Mucosa of rectum (tissue), 2 donors: ENCODE measurements at regions not wholly inside any gene's neighbourhood (a gene's known extent, or its start where the extent isn't known, plus 50 kb on each side); places are given as distances from the start of the nearest gene placed in this dataset.

Experiments
- H3K27ac ChIP-seq, 2 donors: one replicate each; pipeline ENCODE4 v1.7.0; 2013; ENCODE audit warnings: inconsistent platforms in 2 of 2, low read depth in 2 of 2, low read length in 2 of 2
- H3K27me3 ChIP-seq, 2 donors: one replicate each; pipeline ENCODE4 v1.7.0; 2013; ENCODE audit warnings: low read length in 2 of 2; ENCODE audit not compliant: control insufficient read depth in 2 of 2, insufficient read depth in 2 of 2
- H3K36me3 ChIP-seq, 2 donors: one replicate each; pipeline ENCODE4 v1.7.0; 2013; ENCODE audit warnings: low read length in 2 of 2; ENCODE audit not compliant: control insufficient read depth in 2 of 2, insufficient read depth in 2 of 2
- H3K4me1 ChIP-seq, 2 donors: one replicate each; pipeline ENCODE4 v1.7.0; 2013; ENCODE audit warnings: low read length in 2 of 2, mild to moderate bottlenecking in 1 of 2; ENCODE audit not compliant: control insufficient read depth in 2 of 2, insufficient read depth in 2 of 2
- H3K4me3 ChIP-seq, 2 donors: one replicate each; pipeline ENCODE4 v1.7.0; 2013; ENCODE audit warnings: low read length in 2 of 2
- H3K9ac ChIP-seq, 2 donors: one replicate each; pipeline ENCODE4 v1.7.0; 2013; ENCODE audit warnings: low read length in 2 of 2, low read depth in 1 of 2, mild to moderate bottlenecking in 1 of 2
- H3K9me3 ChIP-seq, 2 donors: one replicate each; pipeline ENCODE4 v1.7.0; 2013; ENCODE audit warnings: low read length in 2 of 2; ENCODE audit not compliant: control insufficient read depth in 2 of 2
- donor health status: healthy.
- donor health status: Normal muscosa, but diverticular disease.

DNA sequence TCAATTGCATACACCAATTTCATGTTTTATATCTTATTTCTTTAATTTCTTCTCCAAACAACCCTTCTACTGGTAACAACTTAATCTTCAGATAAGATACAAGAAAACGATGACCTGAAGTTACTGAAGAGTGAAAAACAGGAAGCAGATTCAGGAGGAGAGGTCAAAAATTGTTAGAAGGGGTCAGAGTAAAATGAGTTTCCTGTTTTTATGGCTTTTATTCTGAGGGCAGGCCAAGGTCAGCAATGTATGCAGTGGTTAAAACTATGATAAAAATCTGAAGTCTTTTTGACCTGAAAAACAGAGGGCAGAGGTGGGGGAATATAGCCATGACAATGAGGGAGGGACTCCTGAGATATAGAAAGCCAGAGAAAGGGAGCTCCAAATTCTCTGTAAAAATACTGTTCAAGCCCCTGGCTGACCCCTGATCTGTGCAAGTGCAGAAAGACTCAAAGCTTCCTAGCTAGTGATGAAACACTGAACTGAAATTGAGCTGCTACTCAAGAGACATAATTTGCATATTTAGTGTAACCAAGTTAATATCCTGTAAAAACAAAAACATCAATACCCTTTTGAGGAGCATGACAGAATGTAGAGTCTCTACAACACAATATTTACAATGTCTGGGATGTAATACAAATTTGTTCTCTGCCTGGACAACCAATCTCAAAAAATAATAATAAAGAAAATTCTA, 514.3 kb upstream of the SEL1L start:
- Histone ChIP-seq H3K4me3 (no peak overlapping the region), H3K9ac (no peak overlapping the region), H3K27me3 (no peaks in the 10 kb centered on the region), H3K36me3 (no peaks in the 10 kb centered on the region), H3K27ac (no peak overlapping the region), H3K9me3 (no peaks in the 10 kb centered on the region), H3K4me1 (no peaks in the 10 kb centered on the region)

DNA sequence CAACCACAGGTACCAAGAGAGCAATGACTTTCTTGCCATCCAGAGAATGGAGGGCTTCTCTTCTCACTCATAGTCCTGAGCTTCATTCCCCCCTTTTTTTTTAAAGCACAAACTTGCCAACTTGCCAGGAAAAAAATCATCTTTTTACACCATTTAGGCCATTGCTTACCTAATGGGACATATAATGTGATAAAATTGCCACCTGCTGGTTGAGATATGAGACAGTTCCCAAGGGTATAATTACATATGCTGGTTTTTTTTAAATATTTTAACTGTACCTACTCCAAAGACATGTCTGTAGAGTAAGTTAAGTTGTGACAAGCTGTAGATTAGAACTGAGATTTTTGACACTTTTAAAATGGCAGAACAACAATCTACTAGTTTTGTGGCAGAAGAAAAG, 519.1 kb upstream of the SEL1L start:
- Histone ChIP-seq H3K27ac (no peak overlapping the region), H3K4me1 (no peaks in the 10 kb centered on the region), H3K9me3 (no peaks in the 10 kb centered on the region), H3K9ac (no peak overlapping the region), H3K4me3 (no peak overlapping the region), H3K27me3 (no peaks in the 10 kb centered on the region), H3K36me3 (no peaks in the 10 kb centered on the region)

DNA sequence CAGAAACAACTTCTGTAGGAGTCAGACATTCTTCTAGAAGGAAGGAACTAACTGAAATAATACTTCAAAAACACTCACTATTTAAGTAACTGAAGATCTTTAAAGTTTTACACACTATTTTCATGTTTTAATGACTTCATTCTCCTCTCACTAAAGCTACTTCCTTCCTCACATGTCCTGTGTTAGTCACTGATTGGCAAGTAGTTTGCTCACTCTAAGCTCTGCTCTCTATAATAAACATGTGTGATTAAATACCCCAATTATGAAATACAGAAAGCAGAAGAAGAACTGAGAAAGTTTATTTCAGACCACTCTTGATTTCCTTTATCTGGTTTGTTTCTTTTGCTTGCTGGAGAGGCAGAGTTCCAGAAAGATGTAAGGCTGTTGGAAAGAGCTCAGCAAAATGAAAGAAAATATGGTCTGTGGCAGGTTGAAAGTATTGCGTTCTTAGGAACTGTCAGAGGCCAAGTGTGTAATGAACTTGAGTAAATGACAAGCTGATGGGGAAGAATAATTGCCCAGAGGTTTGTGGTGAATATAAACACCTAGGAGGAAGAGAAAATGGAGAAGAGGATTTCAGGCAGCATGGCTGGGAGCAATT, 522.0 kb upstream of the SEL1L start:
- Histone ChIP-seq H3K4me1 (no peaks in the 10 kb centered on the region), H3K9ac (no peak overlapping the region), H3K9me3 (no peaks in the 10 kb centered on the region), H3K27me3 (no peaks in the 10 kb centered on the region), H3K36me3 (no peaks in the 10 kb centered on the region), H3K27ac (no peak overlapping the region), H3K4me3 (no peak overlapping the region)

DNA sequence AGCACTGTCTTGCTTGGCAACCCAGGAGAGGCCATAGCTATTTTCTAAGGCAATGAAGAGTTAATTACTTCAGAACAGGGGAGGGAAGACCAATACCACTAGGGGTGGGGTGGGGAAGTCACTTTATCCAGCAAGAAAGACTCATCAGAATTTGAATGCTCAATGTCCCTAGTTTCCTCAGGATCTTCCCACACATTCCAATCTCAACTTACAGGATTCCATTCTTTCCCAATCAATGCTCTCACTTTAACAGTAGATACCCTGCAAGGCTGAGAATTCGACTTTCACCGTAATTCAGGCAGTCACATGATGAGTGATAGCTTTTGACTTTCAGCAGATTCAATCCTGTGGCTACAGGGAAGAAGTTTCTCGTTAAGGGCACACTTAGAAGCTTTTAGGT, 526.6 kb upstream of the SEL1L start:
- no peaks in the 10 kb centered on the region for H3K4me1 ChIP-seq
- no peak overlapping the region for H3K4me3 ChIP-seq
- no peaks in the 10 kb centered on the region for H3K9me3 ChIP-seq
- no peaks in the 10 kb centered on the region for H3K27me3 ChIP-seq
- no peaks in the 10 kb centered on the region for H3K36me3 ChIP-seq
- no peak overlapping the region for H3K27ac ChIP-seq
- no peak overlapping the region for H3K9ac ChIP-seq

DNA sequence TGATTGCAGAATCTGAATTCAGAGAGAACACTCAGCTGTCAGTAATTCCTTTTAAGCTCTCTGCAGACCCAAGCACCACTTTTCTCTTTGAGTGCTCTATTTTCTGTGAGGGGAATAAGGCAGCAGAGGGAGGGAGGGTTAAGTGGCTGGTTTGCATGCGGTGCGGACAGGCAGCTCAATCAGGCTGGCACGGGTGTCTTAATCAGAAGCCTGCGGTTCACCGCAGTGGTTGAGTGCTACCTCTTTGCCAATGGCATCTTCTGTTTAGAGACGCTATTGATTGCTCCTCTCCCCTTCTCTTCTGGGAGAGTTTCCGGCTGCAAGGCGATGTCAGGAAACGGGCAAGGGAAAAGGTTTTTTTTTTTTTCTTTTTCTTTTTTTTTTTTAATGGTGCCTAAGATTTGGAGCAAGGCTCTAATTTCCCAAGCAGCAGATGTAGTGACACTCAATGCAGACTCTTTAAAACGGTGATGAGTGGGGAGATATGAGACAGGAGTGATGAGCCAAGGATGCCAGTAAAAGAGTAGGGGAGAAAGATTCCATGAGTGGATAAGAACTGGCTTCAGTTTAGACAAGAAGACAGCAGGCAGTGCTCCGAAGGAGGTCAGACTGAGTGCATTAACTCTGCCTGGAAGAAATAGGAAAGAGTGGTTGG, 533.7 kb upstream of the SEL1L start:
- Histone ChIP-seq H3K4me3 (no peak overlapping the region), H3K36me3 (no peaks in the 10 kb centered on the region), H3K27me3 (no peaks in the 10 kb centered on the region), H3K9me3 (no peaks in the 10 kb centered on the region), H3K9ac (no peak overlapping the region), H3K4me1 (no peaks in the 10 kb centered on the region), H3K27ac (no peak overlapping the region)

DNA sequence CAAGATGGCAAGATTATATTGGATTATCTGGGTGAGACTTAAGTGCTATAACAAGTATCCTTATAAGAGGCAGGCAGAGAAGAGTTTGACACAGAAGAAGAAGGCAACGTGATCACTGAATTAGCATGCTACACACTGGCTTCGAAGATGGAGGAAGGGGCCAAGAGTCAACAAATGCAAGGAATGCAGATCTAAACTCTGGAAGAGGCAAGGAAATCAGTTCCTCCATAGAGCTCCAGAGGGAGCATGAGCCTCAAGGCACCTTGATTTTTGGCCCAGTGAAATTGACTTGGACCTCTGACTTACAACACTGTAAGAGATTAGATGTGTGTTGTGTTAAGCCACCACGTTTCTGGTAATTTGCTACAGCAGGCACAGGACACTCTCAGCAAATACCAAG, 536.4 kb upstream of the SEL1L start:
- H3K9ac ChIP-seq, result no peak overlapping the region
- no peaks in the 10 kb centered on the region for H3K9me3 ChIP-seq
- H3K27ac ChIP-seq, result no peak overlapping the region
- H3K36me3 ChIP-seq, result no peaks in the 10 kb centered on the region
- H3K4me3 ChIP-seq, result no peak overlapping the region
- no peaks in the 10 kb centered on the region for H3K4me1 ChIP-seq
- H3K27me3 ChIP-seq, result no peaks in the 10 kb centered on the region

DNA sequence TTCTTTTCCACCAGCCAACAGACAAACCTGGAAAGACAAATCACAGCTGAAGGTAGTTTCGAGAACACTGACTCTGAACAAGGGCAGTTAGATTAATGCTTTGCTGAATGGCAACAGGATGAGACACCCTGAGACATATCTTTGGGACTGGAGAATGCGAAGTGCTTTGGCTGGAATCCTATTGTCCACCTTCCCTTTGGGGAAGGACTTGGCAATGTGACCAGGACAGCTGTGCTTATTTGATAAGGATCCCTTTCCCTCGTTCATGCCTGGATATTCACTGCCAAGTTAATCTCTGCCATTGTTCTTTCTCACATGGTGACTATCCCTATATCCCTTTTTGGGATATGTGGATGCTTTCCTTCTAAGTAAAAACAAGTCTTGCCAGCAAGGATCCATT, 537.1 kb upstream of the SEL1L start:
- Histone ChIP-seq H3K9ac (no peak overlapping the region), H3K27ac (no peak overlapping the region), H3K9me3 (peaks cover 0 to 3% of the 10 kb centered on the region in 2 donors), H3K27me3 (no peaks in the 10 kb centered on the region), H3K4me3 (no peak overlapping the region), H3K4me1 (no peaks in the 10 kb centered on the region), H3K36me3 (no peaks in the 10 kb centered on the region)

DNA sequence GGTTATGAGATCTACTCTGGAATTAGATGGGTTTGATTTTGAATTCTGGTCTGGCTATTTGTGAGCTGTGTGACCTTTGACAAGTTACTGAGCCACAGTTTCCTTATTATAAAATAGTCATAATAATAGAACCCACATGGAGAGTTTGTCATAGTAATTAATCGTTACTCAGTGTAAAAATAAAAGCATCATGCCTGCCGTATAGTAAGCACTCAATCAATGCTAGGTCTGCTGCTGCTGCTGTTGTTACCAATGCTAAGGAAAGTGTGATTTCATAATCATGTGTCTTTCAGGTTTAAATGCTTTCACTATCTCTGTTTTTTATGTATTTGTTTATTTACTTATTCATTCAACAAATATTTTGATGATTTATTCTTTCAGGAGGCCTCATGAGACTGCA, 539.9 kb upstream of the SEL1L start:
- Histone ChIP-seq H3K9me3 (peaks cover 0 to 3% of the 10 kb centered on the region in 2 donors), H3K27me3 (no peaks in the 10 kb centered on the region), H3K9ac (no peak overlapping the region), H3K36me3 (no peaks in the 10 kb centered on the region), H3K27ac (no peak overlapping the region), H3K4me1 (no peaks in the 10 kb centered on the region), H3K4me3 (no peak overlapping the region)

DNA sequence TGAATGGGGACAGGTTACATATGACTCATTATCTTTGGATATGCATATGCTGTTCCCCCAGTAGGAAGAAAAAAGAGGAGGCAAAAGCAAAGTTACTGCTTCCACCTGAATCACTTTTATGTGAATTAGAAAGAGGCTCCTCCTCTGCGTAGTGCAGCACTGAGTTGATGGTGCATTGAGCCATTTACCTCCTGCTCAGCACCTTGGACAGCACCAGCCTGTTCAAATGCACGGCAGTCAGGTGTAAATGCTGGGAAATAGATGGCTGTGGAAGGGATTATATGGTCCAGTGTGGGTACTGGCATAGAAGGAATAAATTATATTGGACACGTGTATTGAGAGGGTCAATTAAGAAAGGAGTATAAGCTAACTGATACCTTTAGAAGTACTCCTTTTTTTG, 541.9 kb upstream of the SEL1L start:
- H3K9me3 ChIP-seq, result peaks cover 0 to 3% of the 10 kb centered on the region in 2 donors
- H3K27ac ChIP-seq, result no peak overlapping the region
- H3K4me1 ChIP-seq, result no peaks in the 10 kb centered on the region

DNA sequence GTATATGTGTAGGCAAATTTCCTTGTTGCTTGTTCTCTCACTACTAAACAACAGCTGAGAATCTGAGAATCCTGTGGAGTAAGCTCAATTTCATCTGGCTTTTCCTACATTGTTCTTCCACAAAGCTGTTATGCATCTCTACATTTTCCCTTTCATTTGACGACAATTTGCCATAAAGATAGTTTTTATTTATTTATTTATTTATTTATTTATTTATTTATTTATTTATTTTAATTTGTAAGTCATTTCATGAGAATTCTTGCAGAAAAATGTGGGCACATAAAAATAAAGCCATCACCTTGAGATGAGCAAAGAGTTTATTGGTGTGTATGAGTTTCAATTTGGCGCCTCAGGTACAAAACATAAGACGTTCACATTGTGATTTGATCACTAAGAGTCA, 545.9 kb upstream of the SEL1L start:
- Histone ChIP-seq H3K27ac (no peak overlapping the region), H3K4me3 (no peak overlapping the region), H3K27me3 (no peaks in the 10 kb centered on the region), H3K4me1 (no peaks in the 10 kb centered on the region), H3K9ac (no peak overlapping the region), H3K9me3 (peaks cover 0 to 3% of the 10 kb centered on the region in 2 donors), H3K36me3 (no peaks in the 10 kb centered on the region)

More for the DNA sequence above, 541.9 kb upstream of the SEL1L start:
- Histone ChIP-seq H3K36me3 (no peaks in the 10 kb centered on the region), H3K27me3 (no peaks in the 10 kb centered on the region), H3K4me3 (no peak overlapping the region), H3K9ac (no peak overlapping the region)
